ENCODE measurements at regions not wholly inside any gene's neighbourhood (a gene's known extent, or its start where the extent isn't known, plus 50 kb on each side); places are given as distances from the start of the nearest gene placed in this dataset.

DNA sequence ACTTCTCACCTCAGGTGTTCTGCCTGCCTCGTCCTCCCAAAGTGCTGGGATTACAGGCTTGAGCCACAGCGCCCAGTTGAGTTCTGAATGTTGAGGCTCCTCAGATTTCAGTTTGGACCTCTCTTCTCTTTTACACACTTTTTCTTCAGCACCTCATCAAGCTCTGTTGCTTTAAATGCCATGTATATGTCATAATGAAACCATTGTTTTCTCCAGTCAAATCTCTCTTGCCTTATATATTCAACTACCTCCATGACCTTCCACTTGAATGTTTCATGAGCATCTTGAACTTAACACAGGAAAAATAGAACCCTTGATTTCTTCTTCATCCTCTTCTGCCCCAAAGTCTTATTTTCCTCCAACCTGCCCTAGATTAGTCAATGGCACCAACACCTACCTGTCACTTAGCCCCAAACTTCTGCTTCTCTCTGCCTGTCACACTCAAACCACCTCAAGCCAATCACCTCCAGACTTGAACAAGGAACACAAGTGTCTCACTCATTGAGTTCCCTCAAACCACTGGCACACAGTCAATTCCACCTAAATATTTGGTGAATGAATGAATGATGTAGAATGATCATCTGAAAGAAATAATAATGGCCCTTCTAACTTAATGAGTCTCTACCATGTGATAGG is 161.0 kb upstream of the SGK1 start:
- no peak overlapping the region for H3K4me3 ChIP-seq
- no peaks in the 10 kb centered on the region for H3K27me3 ChIP-seq
- H3K27ac ChIP-seq = no peak overlapping the region
- no peaks in the 10 kb centered on the region for H3K9me3 ChIP-seq
- WGBS (ENCODE audit: insufficient coverage, low coverage, low lambda C conversion rate, missing lambda C conversion rate) = 100% methylated on average over 1 of the region's 2 CpGs
- TF ChIP-seq, protein P1, sequence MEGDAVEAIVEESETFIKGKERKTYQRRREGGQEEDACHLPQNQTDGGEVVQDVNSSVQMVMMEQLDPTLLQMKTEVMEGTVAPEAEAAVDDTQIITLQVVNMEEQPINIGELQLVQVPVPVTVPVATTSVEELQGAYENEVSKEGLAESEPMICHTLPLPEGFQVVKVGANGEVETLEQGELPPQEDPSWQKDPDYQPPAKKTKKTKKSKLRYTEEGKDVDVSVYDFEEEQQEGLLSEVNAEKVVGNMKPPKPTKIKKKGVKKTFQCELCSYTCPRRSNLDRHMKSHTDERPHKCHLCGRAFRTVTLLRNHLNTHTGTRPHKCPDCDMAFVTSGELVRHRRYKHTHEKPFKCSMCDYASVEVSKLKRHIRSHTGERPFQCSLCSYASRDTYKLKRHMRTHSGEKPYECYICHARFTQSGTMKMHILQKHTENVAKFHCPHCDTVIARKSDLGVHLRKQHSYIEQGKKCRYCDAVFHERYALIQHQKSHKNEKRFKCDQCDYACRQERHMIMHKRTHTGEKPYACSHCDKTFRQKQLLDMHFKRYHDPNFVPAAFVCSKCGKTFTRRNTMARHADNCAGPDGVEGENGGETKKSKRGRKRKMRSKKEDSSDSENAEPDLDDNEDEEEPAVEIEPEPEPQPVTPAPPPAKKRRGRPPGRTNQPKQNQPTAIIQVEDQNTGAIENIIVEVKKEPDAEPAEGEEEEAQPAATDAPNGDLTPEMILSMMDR (IDR thresholded peaks at IDR 0.05) = no peak
- TF ChIP-seq POLR2A (IDR thresholded peaks at IDR 0.05) = no peak
- intact Hi-C loops (cut with DNase I) = no loop called here
- no peak for DNase-seq
- H3K36me3 ChIP-seq = no peaks in the 10 kb centered on the region
- ATAC-seq = no peak
- peaks cover 0 to 26% (median 5%) of the 10 kb centered on the region in 4 donors for H3K4me1 ChIP-seq

DNA sequence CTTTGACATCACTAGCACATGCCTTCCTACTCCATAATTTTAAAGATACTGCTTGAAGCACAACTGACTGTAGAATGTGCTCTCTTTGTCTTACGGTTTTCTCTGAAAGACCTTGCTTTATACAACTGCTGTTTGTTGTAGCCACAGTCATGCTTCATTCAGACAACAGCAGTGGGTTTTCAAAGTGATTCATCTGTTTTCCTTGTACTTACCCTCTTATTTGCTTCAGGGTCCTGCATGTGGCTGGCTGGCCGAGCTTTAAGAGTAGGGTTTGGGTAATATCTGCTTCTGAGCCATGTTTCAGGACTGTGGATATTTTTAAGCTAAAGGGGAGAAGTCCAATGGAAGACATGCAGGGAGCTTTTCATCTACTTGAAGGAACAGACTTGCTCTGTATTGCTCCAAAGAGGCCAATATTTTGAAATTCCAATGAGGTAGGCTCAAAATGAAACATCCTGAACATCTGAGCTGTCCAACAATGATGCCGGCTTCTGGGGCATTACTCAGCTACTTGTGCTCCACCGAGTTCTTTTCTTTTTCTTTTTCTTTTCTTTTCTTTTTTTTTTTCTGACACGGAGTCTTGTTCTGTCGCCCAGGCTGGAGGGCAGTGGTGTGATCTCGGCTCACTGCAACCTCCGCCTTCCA is 160.2 kb upstream of the SGK1 start:
- H3K27ac ChIP-seq = no peak overlapping the region
- no peaks in the 10 kb centered on the region for H3K27me3 ChIP-seq
- DNase-seq (no peak), ATAC-seq (no peak)
- H3K4me1 ChIP-seq = peaks cover 0 to 23% (median 5%) of the 10 kb centered on the region in 4 donors
- no peak overlapping the region for H3K4me3 ChIP-seq
- 97% methylated on average over 8 of the region's 8 CpGs for WGBS (ENCODE audit: insufficient coverage, low coverage, low lambda C conversion rate, missing lambda C conversion rate)
- intact Hi-C loops (cut with DNase I) = no loop called here
- TF ChIP-seq, protein P1 (IDR thresholded peaks at IDR 0.05) = no peak
- TF ChIP-seq POLR2A (IDR thresholded peaks at IDR 0.05) = no peak
- H3K9me3 ChIP-seq = no peaks in the 10 kb centered on the region
- no peaks in the 10 kb centered on the region for H3K36me3 ChIP-seq

DNA sequence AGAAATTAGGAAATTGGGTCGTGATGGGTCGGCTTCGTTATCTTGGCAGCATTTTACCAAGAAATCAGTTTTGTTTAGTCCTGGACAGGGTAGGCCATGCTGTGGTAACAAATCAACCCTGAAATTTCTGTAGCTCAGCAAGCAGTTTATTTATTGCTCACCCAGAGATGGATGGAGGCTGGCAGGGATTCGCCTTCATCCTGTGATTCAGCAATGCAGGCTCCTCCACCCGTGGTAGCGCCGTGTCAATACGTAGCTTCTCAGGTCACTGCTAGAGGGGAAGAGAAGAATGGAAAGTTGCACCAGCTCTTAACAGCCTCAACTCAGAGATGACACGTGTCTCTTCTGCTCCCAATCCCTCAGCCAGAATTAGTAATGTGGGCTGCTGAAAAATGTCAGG is 157.0 kb upstream of the SGK1 start:
- Histone ChIP-seq H3K36me3 (no peaks in the 10 kb centered on the region), H3K4me1 (peaks cover 0 to 1% (median 0%) of the 10 kb centered on the region in 4 donors), H3K27me3 (no peaks in the 10 kb centered on the region), H3K9me3 (no peaks in the 10 kb centered on the region), H3K4me3 (no peak overlapping the region), H3K27ac (no peak overlapping the region)
- no peak for DNase-seq
- 79% methylated on average over 9 of the region's 9 CpGs for WGBS (ENCODE audit: insufficient coverage, low coverage, low lambda C conversion rate, missing lambda C conversion rate)
- intact Hi-C loops (cut with DNase I) = no loop called here
- no peak for ATAC-seq
- TF ChIP-seq POLR2A (IDR thresholded peaks at IDR 0.05) = no peak
- TF ChIP-seq, protein P1 (IDR thresholded peaks at IDR 0.05) = no peak

DNA sequence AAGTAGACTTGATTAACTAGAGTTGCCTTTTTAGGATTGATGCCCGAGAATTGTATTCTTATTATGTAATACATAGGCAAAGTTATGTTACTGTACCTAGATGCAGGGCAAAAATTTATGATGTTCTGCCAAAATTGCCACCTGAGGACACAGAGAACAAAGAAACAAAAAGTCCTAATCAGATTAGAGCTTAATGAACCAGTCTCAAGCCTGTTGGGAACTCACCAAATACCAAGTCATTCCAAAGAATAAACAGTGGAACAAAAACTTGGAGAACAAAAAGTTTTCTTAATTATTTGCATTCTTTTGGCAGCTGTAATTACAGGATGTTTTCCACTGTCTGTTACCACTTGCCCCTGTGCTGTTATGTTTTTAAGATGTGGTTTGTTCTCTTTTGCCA is 154.7 kb upstream of the SGK1 start:
- no peak for TF ChIP-seq POLR2A (IDR thresholded peaks at IDR 0.05)
- TF ChIP-seq, protein P1 (IDR thresholded peaks at IDR 0.05) = no peak
- Histone ChIP-seq H3K4me1 (peaks cover 0 to 6% (median 2%) of the 10 kb centered on the region in 4 donors), H3K27me3 (no peaks in the 10 kb centered on the region), H3K36me3 (no peaks in the 10 kb centered on the region), H3K9me3 (no peaks in the 10 kb centered on the region), H3K27ac (no peak overlapping the region), H3K4me3 (no peak overlapping the region)
- intact Hi-C loops (cut with DNase I) = no loop called here
- WGBS (ENCODE audit: insufficient coverage, low coverage, low lambda C conversion rate, missing lambda C conversion rate) = 90% methylated on average over 1 of the region's 1 CpG
- DNase-seq (no peak), ATAC-seq (no peak)

Data from right lobe of liver (tissue), 6 donors.